Dermis microvascular lymphatic vessel endothelial cell (primary cell): ENCODE measurements at regions not wholly inside any gene's neighbourhood (a gene's known extent, or its start where the extent isn't known, plus 50 kb on each side); places are given as distances from the start of the nearest gene placed in this dataset.
"Not testable (repeated sequence)": the region's sequence is repeated elsewhere in the genome, so short reads cannot be mapped to it uniquely, and the experiment has no call there.

ENCODE experiments used
- DNase-seq, 2 donors: peaks; one replicate each; pipeline versions ENCODE4 v3.0.0 to v3.0.0-alpha.2; 2010; ENCODE audit warnings: low read depth in 2 of 2

GRCh38 chr14:85934123-85934885 lies 404.4 kb downstream of the FLRT2 start:
- DNase-seq, result peak in 1 of 2 donors; percentile 12

DNA sequence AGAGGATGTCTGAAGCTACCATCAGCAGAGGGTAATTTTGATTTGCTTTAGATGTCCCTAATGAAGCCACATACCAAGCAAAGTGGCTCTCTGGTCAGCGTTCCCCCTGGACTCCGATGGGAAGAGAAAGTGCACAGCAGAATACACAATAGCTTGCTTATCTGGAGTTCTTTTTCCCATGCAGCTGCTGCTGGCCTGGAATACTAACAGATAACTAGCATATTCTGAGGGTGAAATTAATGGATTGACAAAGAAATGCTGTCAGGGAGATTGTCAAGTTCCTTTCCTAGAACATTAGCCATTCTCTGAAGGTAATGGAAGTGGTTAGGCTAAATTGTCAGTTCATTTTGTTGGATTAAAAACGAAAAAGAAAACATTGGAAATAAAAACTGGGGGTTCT lies 391.3 kb downstream of the FLRT2 start:
- DNase-seq, result no peak

DNA sequence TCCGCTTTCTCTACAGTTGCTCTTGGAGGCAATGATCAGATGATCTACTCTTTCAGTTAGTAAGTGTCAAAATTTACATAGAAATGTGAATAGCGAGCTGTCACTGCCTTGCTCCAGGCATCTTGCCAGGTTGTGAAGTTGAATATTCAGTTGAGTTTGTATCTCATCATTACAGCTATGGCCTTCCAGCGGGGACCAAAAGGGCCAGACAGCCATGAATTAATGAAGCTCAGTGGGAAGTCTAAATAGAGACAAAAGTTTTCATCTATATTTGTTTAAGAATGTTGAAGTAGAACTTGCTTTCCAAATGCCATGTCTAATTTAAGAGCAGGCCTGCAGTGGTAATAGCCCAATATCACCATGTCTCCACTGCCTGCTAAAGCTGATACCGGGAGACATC lies 387.8 kb downstream of the FLRT2 start:
- DNase-seq, result no peak

- no peak for DNase-seq
Measured at GRCh38 chr14:85915711-85916110, 385.8 kb downstream of the FLRT2 start.

DNA sequence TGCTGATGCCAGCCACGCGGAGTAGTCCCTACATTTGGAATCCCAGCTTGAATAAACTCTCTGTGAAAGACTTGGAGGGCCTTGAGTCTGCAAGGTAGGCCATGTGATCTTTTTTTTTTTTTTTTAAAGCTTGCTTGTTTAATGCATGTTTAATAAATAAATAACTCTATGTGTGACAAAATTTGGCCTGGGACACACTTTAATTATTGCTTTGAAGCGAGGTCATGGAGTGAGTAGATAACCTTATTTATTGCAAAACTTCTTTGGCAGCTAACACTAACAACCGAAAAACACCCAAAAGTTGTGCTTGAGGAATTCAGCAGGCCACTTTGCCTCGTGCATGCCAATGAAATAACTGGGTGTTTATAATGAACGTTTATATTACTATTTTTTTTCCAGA lies 382.2 kb downstream of the FLRT2 start:
- DNase-seq, result no peak

DNA sequence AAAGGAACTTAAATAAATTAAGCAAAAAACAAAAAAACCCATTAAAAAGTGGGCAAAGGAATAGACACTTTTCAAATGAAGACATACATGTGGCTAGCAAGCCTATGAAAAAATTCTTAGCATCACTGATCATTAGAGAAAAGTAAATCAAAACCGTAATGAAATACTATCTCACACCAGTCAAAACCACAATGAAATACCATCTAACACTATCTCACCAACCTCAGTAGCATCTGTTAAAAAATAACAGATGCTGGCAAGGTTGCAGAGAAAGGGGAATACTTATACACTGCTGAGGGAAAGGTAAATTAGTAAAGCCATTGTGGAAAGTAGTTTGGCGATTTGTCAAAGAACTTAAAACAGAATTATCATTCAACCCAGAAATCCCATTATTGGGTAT lies 381.1 kb downstream of the FLRT2 start:
- no peak for DNase-seq

DNA sequence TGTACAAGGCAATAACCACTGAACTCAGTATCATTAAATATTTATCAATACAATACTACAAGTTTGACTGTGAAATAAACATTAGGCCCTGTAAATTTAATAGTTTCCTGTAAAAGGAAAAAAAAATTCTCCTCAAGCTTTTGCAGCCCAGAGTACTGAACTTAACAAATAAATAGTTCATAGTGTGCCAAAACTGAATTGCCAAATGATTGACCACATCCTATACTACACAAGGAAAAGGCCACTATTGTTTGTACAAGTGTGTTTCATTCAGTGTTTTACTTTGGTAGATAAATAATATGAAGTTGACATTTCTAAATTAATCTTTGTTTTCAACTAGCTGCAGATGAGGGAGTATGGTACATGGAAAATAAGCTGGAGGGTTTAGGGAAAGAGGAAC lies 379.6 kb downstream of the FLRT2 start:
- no peak for DNase-seq

GRCh38 chr14:85907536-85907935 lies 377.6 kb downstream of the FLRT2 start:
- DNase-seq, result no peak

DNA sequence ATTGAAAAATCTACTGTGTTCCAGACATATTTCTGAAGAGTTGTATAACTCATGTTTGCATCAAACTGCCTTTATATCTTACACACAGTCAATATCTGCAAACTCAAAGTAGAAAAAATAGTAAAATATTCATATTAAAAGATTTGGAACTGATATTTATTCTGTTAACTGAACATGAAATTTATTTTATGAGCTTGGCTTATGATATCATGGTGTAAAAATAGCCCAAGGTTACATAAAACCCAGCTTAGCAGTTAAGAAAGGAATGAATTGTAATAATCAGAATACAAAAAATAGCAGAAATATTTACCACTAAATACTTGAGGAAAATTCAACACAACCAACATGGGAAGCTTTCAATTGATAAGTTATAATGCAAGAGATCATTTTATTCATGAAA lies 367.9 kb downstream of the FLRT2 start:
- no peak for DNase-seq

DNA sequence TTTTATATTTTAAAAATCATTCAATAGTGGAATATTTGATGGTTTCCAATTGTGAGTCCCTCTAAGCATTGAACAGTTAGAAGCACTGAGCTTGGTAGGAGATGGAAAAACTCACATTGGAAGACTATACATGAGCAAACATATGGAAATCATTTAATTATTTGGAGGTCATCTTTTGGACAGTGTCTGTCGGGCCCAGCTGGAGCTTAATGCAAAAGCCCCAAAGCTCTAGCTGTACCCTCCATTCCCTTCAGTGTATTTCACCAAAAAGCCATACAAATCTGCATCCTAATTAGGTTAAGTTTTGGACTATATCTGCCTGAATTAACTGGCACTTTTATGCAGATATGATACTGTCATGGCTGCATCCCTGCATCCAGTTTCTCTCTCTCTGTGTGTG lies 365.7 kb downstream of the FLRT2 start:
- no peak for DNase-seq

GRCh38 chr14:85892251-85892650 lies 362.3 kb downstream of the FLRT2 start:
- no peak for DNase-seq

- DNase-seq, result no peak
Measured at GRCh38 chr14:85883966-85884365, 354.0 kb downstream of the FLRT2 start.

DNA sequence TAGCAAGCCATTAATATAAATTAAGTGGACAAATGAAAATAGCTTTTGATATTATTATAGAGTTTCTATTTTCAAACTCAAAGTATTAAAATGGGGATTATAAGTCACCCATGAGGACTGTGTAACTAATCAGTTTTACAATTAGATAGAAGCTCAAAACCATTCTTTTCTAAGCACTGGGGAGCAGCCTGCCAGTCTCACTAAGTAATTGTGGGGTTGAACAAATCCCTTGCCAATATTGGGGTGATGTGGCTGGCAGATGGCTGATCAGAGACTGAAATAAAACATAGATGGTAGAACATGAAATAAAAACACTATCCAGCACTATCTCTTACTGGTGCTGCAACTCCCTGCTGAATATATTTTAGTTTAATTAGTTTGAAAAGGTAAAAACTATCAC lies 353.2 kb downstream of the FLRT2 start:
- DNase-seq, result no peak

DNA sequence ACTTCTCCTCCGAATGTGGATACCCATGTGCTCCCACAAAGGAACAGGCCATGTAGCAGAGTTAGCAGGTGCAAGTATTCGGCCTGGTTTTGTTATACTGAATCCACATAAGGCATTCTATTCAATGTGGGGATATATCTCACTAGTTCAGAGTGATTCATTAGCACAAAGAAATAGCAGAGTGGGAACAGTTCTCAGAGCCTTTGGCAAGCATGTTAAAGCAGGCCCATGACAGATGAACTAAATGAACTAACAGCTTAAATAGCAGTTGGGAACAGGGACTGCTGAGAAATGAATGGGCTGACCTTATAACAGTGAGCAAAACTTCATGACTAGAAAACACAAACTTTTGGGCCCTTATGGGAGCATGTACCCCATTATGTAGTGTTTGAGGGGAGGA lies 352.0 kb downstream of the FLRT2 start:
- DNase-seq, result no peak

DNA sequence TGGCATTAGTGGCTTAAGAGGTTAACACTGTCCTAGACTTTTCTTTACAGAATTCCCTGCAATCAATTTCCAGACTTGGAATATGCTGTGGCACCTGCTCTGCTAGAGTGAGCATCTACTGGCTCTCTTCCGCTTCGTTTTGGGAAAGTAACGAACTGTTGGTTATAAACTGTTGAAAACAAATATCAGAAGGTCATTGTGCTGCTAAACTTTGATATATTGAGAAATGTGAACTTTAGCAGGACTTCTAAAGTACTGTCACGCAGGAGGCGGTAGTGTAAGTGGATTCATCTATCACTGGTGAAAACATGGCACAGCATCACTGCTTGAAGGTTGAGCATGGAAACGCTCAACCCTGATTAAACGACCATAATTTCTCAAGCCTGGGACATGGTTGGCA lies 348.9 kb downstream of the FLRT2 start:
- no peak for DNase-seq

- DNase-seq, result no peak
Measured at GRCh38 chr14:85873006-85873405, 343.1 kb downstream of the FLRT2 start.

DNA sequence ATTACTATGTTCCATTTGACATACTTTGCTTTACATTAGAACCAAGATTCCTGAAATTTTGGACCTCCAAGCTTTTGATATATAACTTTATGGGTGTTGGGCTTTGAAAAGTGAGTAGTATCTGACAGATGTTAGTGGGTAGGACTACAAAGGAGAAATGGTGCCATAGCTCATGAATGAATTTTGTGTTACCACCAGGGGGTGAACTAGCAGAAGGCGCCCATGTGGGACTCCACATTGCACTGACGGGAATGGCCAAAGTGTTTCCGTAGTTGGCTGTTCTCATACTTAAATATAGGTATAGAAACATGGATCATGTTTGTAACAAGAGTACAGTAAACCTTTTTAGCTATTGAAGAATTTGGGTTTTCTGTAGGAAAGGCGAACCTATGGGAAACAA lies 337.5 kb downstream of the FLRT2 start:
- DNase-seq, result no peak

- DNase-seq, result no peak
Measured at GRCh38 chr14:85865701-85866100, 335.8 kb downstream of the FLRT2 start.

DNA sequence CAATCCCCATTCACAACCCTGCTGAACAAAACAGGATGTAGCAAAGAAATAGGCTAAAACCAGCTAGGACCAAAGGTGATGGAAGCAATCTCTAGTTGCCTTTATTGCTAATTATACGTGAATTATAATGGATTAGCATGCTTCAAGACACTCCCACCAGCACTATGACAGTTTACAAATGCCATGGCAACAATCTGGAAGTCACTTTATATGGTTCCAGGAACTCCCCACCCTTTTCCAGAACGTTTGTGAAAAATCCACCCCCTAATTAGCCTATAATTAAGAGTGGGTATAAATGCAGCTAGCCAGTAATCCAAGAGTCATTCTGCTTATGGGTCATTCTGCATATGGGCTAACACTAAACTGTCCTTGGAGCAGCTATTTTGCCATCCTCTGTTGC lies 328.7 kb downstream of the FLRT2 start:
- no peak for DNase-seq

DNA sequence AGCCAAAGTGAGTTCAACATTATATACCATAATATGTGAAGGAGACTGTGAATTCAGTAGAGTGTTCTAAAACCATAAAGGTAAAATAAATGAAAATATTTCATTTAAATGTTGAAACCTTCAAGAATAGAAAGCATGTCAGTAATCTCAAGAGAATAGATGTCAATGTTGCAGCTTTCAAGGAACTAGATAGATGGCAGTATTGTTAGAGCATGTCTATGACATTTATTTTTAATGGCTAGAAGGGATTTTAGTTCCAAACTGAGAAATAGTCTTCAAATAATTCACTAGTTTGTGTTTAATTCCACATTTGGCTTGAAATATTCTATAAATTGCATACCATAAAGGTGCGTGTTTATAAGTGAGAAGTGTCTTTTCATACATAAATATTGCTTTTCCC lies 326.5 kb downstream of the FLRT2 start:
- DNase-seq, result no peak

DNA sequence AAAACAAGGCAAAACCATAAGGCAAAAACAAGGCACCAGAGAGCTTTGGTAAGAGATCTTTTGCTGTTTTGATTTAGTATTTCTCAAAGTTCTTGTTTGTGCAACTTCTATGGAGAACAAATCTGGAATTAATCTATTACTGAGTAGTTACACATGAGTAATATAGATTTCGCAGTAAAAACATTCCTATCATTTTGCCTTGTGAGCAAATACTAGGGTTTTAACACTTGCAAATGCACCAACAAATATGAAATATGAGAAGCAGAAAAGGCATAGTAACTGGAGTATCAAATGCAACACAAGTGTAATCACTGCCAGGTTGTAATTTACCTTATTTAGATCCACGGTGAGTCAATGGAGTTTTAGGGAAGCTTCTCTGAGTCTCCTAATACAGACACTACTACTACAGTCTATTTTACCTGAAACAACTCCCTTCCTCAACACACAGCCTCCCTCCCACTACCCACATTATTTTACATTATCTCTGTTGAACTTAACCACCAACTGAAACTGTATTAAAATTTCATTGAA lies 324.1 kb downstream of the FLRT2 start:
- no peak for DNase-seq

- DNase-seq, result no peak
Measured at GRCh38 chr14:85852906-85853305, 323.0 kb downstream of the FLRT2 start.

DNA sequence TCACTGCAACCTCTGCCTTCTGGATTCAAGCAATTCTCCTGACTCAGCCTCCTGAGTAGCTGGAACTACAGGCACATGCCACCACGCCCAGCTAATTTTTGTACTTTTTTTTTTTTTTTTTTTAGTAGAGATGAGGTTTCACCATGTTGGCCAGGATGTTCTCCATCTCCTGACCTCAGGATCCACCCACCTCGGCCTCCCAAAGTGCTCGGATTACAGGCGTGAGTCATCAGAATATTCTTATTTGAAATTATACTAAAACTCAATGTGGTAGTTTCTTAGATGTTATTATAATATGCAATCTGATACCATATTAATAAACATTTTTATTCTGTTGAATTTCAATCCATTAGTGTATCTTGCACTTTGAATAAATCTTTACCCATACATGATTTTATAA lies 322.2 kb downstream of the FLRT2 start:
- DNase-seq, result not testable (repeated sequence)

- DNase-seq, result not testable (repeated sequence)
Measured at GRCh38 chr14:85830549-85830948, 300.6 kb downstream of the FLRT2 start.
